SK-N-MC (cell line): ENCODE measurements at regions not wholly inside any gene's neighbourhood (a gene's known extent, or its start where the extent isn't known, plus 50 kb on each side); places are given as distances from the start of the nearest gene placed in this dataset.
"Not testable (repeated sequence)": the region's sequence is repeated elsewhere in the genome, so short reads cannot be mapped to it uniquely, and the experiment has no call there.

ENCODE experiments used
- DNase-seq: peaks from one replicate; pipeline ENCODE4 v3.0.0-alpha.2; 2011; ENCODE audit warnings: low read depth, low spot score
- H3K27ac ChIP-seq: fragments of 200-600 bp; sonication (generic); 2 replicates; pipeline ENCODE4 v1.5.1; 2016; ENCODE audit warnings: mixed run types
- H3K36me3 ChIP-seq: fragments of 200-600 bp; sonication (generic); 2 replicates; pipeline ENCODE4 v1.6.1; 2017; ENCODE audit warnings: antibody characterized with exemption, low read length, mixed read lengths; ENCODE audit not compliant: insufficient read depth
- H3K4me3 ChIP-seq: fragments of 200-600 bp; sonication (generic); 2 replicates; pipeline ENCODE4 v1.5.1; 2016
- H3K9ac ChIP-seq: fragments of 200-600 bp; sonication (generic); 2 replicates; pipeline ENCODE4 v1.8.0; 2017; ENCODE audit warnings: mixed run types, mixed read lengths; ENCODE audit not compliant: insufficient read length
- H3K9me3 ChIP-seq: fragments of 200-600 bp; sonication (generic); 2 replicates; pipeline ENCODE4 v1.6.1; 2017; ENCODE audit warnings: low read depth, mild to moderate bottlenecking, antibody characterized with exemption, low read length, moderate library complexity, mixed read lengths
- EZH2 ChIP-seq: fragments of 200-600 bp; sonication (generic); IDR thresholded peaks from one replicate; pipeline ENCODE4 v1.6.1; 2017; ENCODE audit warnings: antibody characterized with exemption
- FOXP2 ChIP-seq: optimal IDR thresholded peaks from 2 replicates; pipeline ENCODE3; 2011; ENCODE audit warnings: mild to moderate bottlenecking, moderate library complexity; ENCODE audit not compliant: insufficient read depth; ENCODE audit errors: extremely low read length, control extremely low read depth
- POLR2AphosphoS5 ChIP-seq: IDR thresholded peaks from 2 replicates; pipeline ENCODE4 v1.6.1; 2012; ENCODE audit warnings: mild to moderate bottlenecking, low read depth, low read length, borderline replicate concordance

DNA sequence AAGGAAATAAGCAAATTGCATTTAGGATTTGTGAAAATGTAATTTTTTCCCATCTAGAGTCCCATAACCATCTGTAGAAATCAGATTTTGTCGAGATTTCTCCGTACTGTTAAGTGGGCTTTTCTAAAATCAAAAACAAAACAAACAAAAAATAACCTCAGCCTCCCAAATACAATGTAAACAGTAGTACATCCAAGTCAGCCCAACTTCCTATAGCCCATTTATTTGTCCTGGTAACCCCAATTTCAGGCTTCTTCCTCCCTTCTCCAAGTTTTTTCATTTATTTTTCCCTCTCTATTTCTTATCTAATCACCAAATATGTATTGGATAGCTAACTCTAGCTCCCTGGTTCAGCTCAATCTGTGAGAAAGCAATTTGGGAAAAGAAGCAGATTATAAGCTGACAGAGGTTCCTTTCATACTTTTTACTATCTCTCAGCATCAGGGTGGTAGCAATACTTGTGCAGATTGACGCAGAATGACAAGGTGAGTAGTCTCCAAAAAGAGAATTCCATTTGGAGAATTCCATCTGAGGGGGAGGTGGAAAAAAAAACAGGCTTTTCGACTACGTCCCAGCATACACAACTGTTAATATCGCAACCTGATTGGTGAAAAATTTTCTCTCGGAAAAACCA, 132.6 kb upstream of the BTN3A2 start:
- no peak overlapping the region for H3K4me3 ChIP-seq
- no peaks in the 10 kb centered on the region for H3K9me3 ChIP-seq
- DNase-seq, result no peak
- no peaks in the 10 kb centered on the region for H3K36me3 ChIP-seq
- TF ChIP-seq EZH2 (no peak), FOXP2 (no peak), POLR2AphosphoS5 (no peak)
- no peak overlapping the region for H3K27ac ChIP-seq
- H3K9ac ChIP-seq, result no peak overlapping the region

DNA sequence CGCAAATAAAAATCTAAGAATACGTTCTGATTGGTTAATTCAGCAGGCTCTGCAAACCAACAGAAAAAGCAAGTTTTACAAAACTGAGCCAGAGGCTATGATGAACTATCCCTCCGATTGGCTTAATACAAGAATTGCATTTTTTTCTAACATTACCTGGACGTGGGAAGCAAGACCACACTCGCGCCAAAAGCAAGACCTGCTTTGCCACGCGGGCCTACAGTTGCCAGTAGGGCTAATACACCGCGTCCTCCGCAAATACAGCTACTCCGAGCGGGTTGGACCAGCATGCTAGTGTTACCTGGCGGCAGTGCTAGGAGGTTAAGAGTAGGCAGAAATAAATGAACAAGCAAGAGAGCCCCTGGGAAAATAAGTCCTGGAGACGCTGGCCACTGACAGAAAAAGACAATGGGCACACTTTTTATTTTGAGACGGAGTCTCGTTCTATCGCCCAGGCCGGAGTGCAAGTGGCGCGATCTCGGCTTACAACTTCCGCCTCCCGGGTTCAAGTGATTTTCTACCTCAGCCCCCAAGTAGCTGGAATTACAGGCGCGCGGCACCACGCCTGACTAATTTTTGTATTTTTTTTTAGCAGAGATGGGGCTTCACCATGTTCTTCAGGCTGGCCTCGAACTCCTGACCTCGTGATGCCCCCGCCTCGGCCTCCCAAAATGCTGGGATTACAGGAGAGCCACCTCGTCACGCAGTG, 131.9 kb upstream of the BTN3A2 start:
- no peak overlapping the region for H3K4me3 ChIP-seq

DNA sequence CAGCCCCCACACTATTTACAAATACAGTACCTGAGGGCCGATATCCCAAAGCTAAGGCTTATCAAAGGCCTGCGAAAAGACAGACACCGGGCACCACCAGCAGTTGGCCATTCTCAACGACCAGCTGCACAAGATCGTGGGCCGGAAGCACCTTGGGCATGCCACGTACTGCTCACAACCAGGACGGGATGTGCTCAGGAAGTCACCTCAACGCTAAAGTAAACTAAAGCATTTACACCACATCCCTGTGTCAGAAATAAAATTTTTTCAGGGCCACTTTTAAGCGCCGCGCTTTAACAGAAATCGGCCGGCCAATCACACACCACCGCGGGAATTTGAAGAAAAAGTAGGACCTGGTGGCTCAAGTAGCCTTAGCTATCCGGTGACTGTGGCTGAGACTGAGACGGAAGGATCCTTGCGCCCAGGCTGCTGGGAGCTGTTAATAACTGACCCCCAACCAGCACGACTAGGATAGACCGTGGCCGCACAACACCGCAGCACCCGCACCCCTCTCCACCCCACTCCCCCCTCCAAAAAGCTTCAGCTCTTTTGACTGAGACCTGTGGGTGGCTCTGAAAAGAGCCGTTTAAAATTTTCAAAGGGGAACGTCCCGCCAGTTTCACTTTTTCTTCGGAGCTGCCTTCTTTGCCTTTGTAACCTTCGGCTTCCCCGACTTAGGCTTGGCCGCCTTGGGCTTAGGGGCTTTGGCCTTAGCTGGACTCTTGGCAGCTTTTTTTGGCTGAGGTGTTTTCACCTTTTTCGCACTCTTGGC, 131.2 kb upstream of the BTN3A2 start:
- H3K36me3 ChIP-seq, result no peaks in the 10 kb centered on the region
- no peak overlapping the region for H3K27ac ChIP-seq
- no peak overlapping the region for H3K9ac ChIP-seq
- TF ChIP-seq FOXP2 (no peak), POLR2AphosphoS5 (no peak), EZH2 (no peak)
- DNase-seq, result no peak
- H3K9me3 ChIP-seq, result no peaks in the 10 kb centered on the region
- no peak overlapping the region for H3K4me3 ChIP-seq

More for the DNA sequence above, 131.9 kb upstream of the BTN3A2 start:
- TF ChIP-seq POLR2AphosphoS5, result no peak
- TF ChIP-seq EZH2, result no peak
- TF ChIP-seq FOXP2, result no peak
- Histone ChIP-seq H3K9ac (no peak overlapping the region), H3K9me3 (no peaks in the 10 kb centered on the region), H3K27ac (no peak overlapping the region), H3K36me3 (no peaks in the 10 kb centered on the region)
- DNase-seq, result no peak

DNA sequence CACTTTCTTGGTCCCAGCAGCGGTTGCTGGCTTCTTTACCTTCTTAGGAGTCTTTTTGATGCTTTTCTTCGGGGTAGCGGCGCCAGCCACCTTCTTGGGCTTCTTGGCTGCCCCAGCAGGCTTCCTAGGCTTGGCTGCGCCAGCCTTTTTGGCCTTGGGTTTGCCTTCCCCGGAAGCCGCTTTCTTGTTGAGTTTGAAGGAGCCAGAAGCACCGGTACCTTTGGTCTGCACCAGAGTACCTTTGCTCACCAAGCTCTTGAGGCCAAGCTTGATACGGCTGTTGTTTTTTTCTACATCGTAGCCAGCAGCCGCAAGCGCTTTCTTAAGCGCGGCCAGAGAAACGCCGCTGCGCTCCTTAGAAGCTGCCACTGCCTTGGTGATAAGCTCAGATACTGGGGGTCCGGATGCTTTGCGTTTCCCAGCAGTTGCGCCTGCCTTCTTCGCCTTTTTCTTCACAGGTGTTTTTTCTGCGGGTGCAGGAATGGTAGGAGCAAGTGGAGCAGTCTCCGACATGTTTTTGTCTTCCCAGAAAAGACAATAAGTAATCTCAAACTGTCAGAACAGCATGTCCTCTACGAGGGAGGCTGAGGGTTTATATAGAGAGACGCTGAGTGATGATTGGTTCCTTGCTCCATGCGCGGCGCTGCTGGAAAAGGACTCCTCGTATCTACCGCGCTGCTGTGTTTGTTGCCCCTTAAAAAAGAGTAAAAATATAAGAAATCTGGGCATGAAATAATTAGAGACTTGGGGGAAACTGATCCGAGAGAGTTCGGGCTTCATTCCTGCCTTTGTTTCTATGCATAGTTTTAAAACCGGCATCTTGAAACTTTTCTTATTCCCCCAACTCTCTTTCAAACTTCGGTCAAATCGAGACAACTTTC, 130.3 kb upstream of the BTN3A2 start:
- TF ChIP-seq EZH2 (no peak), POLR2AphosphoS5 (no peak), FOXP2 (no peak)
- no peak overlapping the region for H3K9ac ChIP-seq

GRCh38 chr6:26235302-26235670, 129.7 kb upstream of the BTN3A2 start:
- DNase-seq, result no peak
- Histone ChIP-seq H3K4me3 (no peak overlapping the region), H3K9ac (no peak overlapping the region), H3K27ac (no peak overlapping the region), H3K9me3 (no peaks in the 10 kb centered on the region), H3K36me3 (no peaks in the 10 kb centered on the region)
- TF ChIP-seq POLR2AphosphoS5, result no peak
- TF ChIP-seq FOXP2, result no peak
- TF ChIP-seq EZH2, result no peak

More for the DNA sequence above, 130.3 kb upstream of the BTN3A2 start:
- Histone ChIP-seq H3K9me3 (no peaks in the 10 kb centered on the region), H3K27ac (no peak overlapping the region), H3K36me3 (no peaks in the 10 kb centered on the region), H3K4me3 (no peak overlapping the region)
- DNase-seq, result no peak

DNA sequence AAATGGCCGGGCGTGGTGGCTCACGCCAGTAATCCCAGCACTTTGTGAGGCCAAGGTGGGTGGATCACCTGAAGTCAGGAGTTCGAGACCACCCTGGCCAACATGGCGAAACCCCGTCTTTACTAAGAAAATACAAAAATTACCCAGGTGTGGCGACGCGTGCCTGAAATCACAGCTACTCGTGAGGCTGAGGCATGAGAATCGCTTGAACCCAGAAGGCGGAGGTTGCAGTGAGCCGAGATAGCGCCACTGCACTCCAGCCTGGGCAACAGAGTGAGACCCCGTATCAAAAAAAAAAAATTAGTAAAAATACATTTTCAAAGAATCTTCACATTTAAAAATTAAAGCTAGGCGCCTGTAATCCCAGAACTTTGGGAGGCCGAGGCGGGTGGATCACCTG, 125.6 kb upstream of the BTN3A2 start:
- not testable (repeated sequence) for H3K9ac ChIP-seq, H3K4me3 ChIP-seq, DNase-seq, H3K27ac ChIP-seq, H3K36me3 ChIP-seq, H3K9me3 ChIP-seq

GRCh38 chr6:26240157-26241032, 124.6 kb upstream of the BTN3A2 start:
- no peaks in the 10 kb centered on the region for H3K36me3 ChIP-seq
- no peak overlapping the region for H3K27ac ChIP-seq
- no peak overlapping the region for H3K9ac ChIP-seq
- no peaks in the 10 kb centered on the region for H3K9me3 ChIP-seq
- TF ChIP-seq FOXP2 (no peak), EZH2 (no peak), POLR2AphosphoS5 (no peak)
- no peak for DNase-seq
- H3K4me3 ChIP-seq, result no peak overlapping the region
